HS-27A (cell line): ENCODE measurements at regions not wholly inside any gene's neighbourhood (a gene's known extent, or its start where the extent isn't known, plus 50 kb on each side); places are given as distances from the start of the nearest gene placed in this dataset.
A peak's percentile ranks its signal among the peaks of the same experiment; 100 is the strongest.

Experiments used
- DNase-seq: peaks from one replicate; pipeline ENCODE4 v3.0.0-alpha.2; 2012; ENCODE audit warnings: low read depth, missing footprints

GRCh38 chr4:23741681-23742191, 148.1 kb downstream of the PPARGC1A start:
- no peak for DNase-seq

- no peak for DNase-seq
Measured at GRCh38 chr4:23737571-23737970, 152.3 kb downstream of the PPARGC1A start.

GRCh38 chr4:23736466-23736865, 153.4 kb downstream of the PPARGC1A start:
- no peak for DNase-seq

- DNase-seq, result no peak
Measured at GRCh38 chr4:23734000-23734399, 155.8 kb downstream of the PPARGC1A start.

GRCh38 chr4:23733476-23733875, 156.4 kb downstream of the PPARGC1A start:
- DNase-seq, result no peak

GRCh38 chr4:23730998-23731397, 158.8 kb downstream of the PPARGC1A start:
- DNase-seq, result no peak

- no peak for DNase-seq
Measured at GRCh38 chr4:23728971-23729370, 160.9 kb downstream of the PPARGC1A start.

GRCh38 chr4:23728393-23728792, 161.5 kb downstream of the PPARGC1A start:
- DNase-seq, result peak; percentile 38

GRCh38 chr4:23720556-23720955, 169.3 kb downstream of the PPARGC1A start:
- no peak for DNase-seq

- no peak for DNase-seq
Measured at GRCh38 chr4:23718435-23718834, 171.4 kb downstream of the PPARGC1A start.

GRCh38 chr4:23717528-23718248, 172.2 kb downstream of the PPARGC1A start:
- no peak for DNase-seq

- DNase-seq, result no peak
Measured at GRCh38 chr4:23710298-23710697, 179.5 kb downstream of the PPARGC1A start.

- no peak for DNase-seq
Measured at GRCh38 chr4:23707652-23708026, 182.2 kb downstream of the PPARGC1A start.

- DNase-seq, result no peak
Measured at GRCh38 chr4:23706972-23707651, 182.7 kb downstream of the PPARGC1A start.

GRCh38 chr4:23700197-23700596, 189.7 kb downstream of the PPARGC1A start:
- DNase-seq, result no peak

- no peak for DNase-seq
Measured at GRCh38 chr4:23697722-23698121, 192.1 kb downstream of the PPARGC1A start.

GRCh38 chr4:23697001-23697528, 192.8 kb downstream of the PPARGC1A start:
- DNase-seq, result no peak

- DNase-seq, result no peak
Measured at GRCh38 chr4:23686169-23686897, 203.5 kb downstream of the PPARGC1A start.

- no peak for DNase-seq
Measured at GRCh38 chr4:23685471-23685870, 204.4 kb downstream of the PPARGC1A start.

GRCh38 chr4:23680671-23681518, 209.0 kb downstream of the PPARGC1A start:
- no peak for DNase-seq

GRCh38 chr4:23674694-23675093, 215.2 kb downstream of the PPARGC1A start:
- DNase-seq, result no peak

- DNase-seq, result no peak
Measured at GRCh38 chr4:23667659-23668058, 222.2 kb downstream of the PPARGC1A start.
